Esophagus squamous epithelium (tissue), 4 donors: ENCODE measurements at regions not wholly inside any gene's neighbourhood (a gene's known extent, or its start where the extent isn't known, plus 50 kb on each side); places are given as distances from the start of the nearest gene placed in this dataset.

Experiments used
- CTCF ChIP-seq, 6 experiments: fragments of 450-650 bp in 4 of 6; fragments of 200-600 bp in 2 of 6; sonication (generic) in 2 of 6; IDR thresholded peaks; one replicate each; pipeline ENCODE4 v1.5.1; 2016 to 2019; ENCODE audit warnings: antibody characterized with exemption in 6 of 6, mild to moderate bottlenecking in 4 of 6, moderate library complexity in 4 of 6
- POLR2A ChIP-seq, 4 donors: fragments of 450-650 bp; IDR thresholded peaks; one replicate each; pipeline ENCODE4 v1.6.1; 2017; ENCODE audit warnings: antibody characterized with exemption in 4 of 4, mild to moderate bottlenecking in 4 of 4, moderate library complexity in 3 of 4

DNA sequence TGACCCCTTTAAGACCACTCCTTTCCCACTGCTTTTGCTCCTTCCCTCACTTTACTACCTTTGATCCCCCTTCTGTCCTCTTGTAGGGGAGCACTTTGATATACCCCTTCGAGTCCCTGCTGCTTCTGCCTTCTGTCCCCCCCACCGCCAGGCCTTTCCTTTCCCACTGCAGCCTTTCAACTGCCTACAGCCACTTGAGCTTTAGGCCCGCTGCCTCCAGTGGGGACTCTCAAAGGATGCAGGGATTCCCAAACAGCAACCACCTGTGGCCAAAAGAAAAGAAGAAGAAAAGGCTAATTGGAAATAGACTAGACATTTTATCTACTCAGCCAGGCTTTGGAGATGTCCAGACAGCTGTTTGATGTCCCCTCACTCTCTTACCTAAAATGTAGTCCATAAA, 77.0 kb upstream of the DTNBP1 start:
- TF ChIP-seq CTCF (IDR thresholded peaks at IDR 0.05) (no peak), POLR2A (IDR thresholded peaks at IDR 0.05) (no peak)
